Keratinocyte (primary cell): ENCODE measurements at regions not wholly inside any gene's neighbourhood (a gene's known extent, or its start where the extent isn't known, plus 50 kb on each side); places are given as distances from the start of the nearest gene placed in this dataset.
"Not testable (repeated sequence)": the region's sequence is repeated elsewhere in the genome, so short reads cannot be mapped to it uniquely, and the experiment has no call there.

Source experiments
- DNase-seq: peaks from one replicate; pipeline ENCODE4 v3.0.0-alpha.2; 2011; ENCODE audit warnings: low read depth, missing footprints, low spot score
- FAIRE-seq: peaks from 2 replicates; lab custom pipeline; 2011; peaks lifted over from hg19 to GRCh38; lab: Jason Lieb, UNC
- H2AFZ ChIP-seq: 2 replicates; pipeline ENCODE4 v1.6.0; 2012; ENCODE audit warnings: low read length, control low read depth, inconsistent platforms; ENCODE audit not compliant: control insufficient read depth
- H3K27ac ChIP-seq: 2 replicates; pipeline ENCODE4 v1.5.1; 2011; ENCODE audit warnings: low read length; ENCODE audit not compliant: control insufficient read depth, insufficient read depth
- H3K27me3 ChIP-seq: 3 replicates; pipeline ENCODE4 v1.6.0; 2011; ENCODE audit warnings: low read length; ENCODE audit not compliant: control insufficient read depth, insufficient read depth; ENCODE audit errors: extremely low read depth
- H3K36me3 ChIP-seq, 2 experiments: 2 replicates in 1 of 2; 3 replicates in 1 of 2; pipeline ENCODE4 v1.5.1; 2011; ENCODE audit warnings: low read length in 2 of 2, mild to moderate bottlenecking in 1 of 2; ENCODE audit not compliant: control insufficient read depth in 2 of 2, insufficient read depth in 2 of 2; ENCODE audit errors: extremely low read depth in 1 of 2
- H3K4me1 ChIP-seq: 3 replicates; pipeline ENCODE4 v1.5.1; 2011; ENCODE audit warnings: low read length; ENCODE audit not compliant: control insufficient read depth, insufficient read depth; ENCODE audit errors: extremely low read depth
- H3K4me2 ChIP-seq: 3 replicates; pipeline ENCODE4 v1.6.0; 2011; ENCODE audit warnings: low read depth, low read length; ENCODE audit not compliant: control insufficient read depth, insufficient read depth; ENCODE audit errors: extremely low read depth
- H3K4me3 ChIP-seq, 3 experiments: fragments of 200-600 bp in 1 of 3; sonication (generic) in 1 of 3; 2 replicates in 2 of 3; 3 replicates in 1 of 3; pipeline ENCODE4 v1.5.1; 2011 to 2016; ENCODE audit warnings: low read length in 3 of 3, mild to moderate bottlenecking in 3 of 3, control low read depth in 2 of 3, inconsistent platforms in 1 of 3, low read depth in 1 of 3, mixed read lengths in 1 of 3, mixed run types in 1 of 3, moderate library complexity in 1 of 3; ENCODE audit not compliant: control insufficient read depth in 2 of 3, insufficient read depth in 2 of 3; ENCODE audit errors: extremely low read depth in 1 of 3
- H3K79me2 ChIP-seq: 2 replicates; pipeline ENCODE4 v1.6.0; 2012; ENCODE audit warnings: low read length; ENCODE audit not compliant: control insufficient read depth, insufficient read depth
- H3K9ac ChIP-seq: 3 replicates; pipeline ENCODE4 v1.6.0; 2011; ENCODE audit warnings: low read length; ENCODE audit not compliant: control insufficient read depth, insufficient read depth; ENCODE audit errors: extremely low read depth
- H3K9me1 ChIP-seq: 3 replicates; pipeline ENCODE4 v1.6.0; 2011; ENCODE audit warnings: low read length; ENCODE audit not compliant: control insufficient read depth, insufficient read depth; ENCODE audit errors: extremely low read depth
- H3K9me3 ChIP-seq: 2 replicates; pipeline ENCODE4 v1.5.1; 2012; ENCODE audit warnings: low read depth, low read length; ENCODE audit not compliant: control insufficient read depth
- H4K20me1 ChIP-seq: 3 replicates; pipeline ENCODE4 v1.6.0; 2011; ENCODE audit warnings: low read length; ENCODE audit not compliant: control insufficient read depth, insufficient read depth; ENCODE audit errors: extremely low read depth
- EZH2 ChIP-seq: IDR thresholded peaks from one replicate; pipeline ENCODE4 v1.6.1; 2012; ENCODE audit warnings: inconsistent platforms, mild to moderate bottlenecking, low read length, moderate library complexity
- dilution Hi-C: fragments of 300-500 bp; cut with MboI; formaldehyde crosslinking; loops from one replicate; pipeline ENCODE4 v1.7.0; 2020; ENCODE audit warnings: low sequenced_read_pairs; ENCODE audit not compliant: extremely low pct_ligation_motif_present
- TF ChIP-seq, protein P1 (sequence below), 3 experiments: IDR thresholded peaks in 1 of 3; conservative IDR thresholded peaks in 1 of 3; optimal IDR thresholded peaks in 1 of 3; 2 replicates in 2 of 3; 3 replicates in 1 of 3; pipeline versions ENCODE3 to v1.5.1; 2011; ENCODE audit warnings: low read length in 3 of 3, mild to moderate bottlenecking in 3 of 3, moderate library complexity in 2 of 3, control low read depth in 1 of 3, inconsistent platforms in 1 of 3; ENCODE audit not compliant: insufficient read depth in 2 of 3; ENCODE audit errors: extremely low read depth in 1 of 3

DNA sequence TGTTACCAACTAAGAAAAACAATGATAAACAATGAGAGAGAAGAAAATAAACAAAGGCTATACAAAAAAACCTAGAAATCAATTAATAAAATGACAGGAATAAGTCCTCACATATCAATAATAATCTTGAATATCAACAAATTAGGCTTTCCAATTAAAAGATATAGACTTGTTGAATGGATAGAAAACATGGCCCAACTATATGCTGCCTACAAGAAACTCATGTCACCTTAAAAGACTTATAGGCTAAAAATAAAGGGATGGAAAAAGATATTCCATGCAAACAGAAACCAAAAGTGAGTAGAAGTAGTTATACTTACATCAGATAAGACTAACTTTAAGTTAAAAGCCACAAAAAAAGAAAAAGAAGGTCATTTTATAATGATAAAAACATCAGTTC lies 183.9 kb downstream of the MYRFL start:
- no peaks in the 10 kb centered on the region for H3K36me3 ChIP-seq
- no peaks in the 10 kb centered on the region for H3K9me3 ChIP-seq
- FAIRE-seq: no peak
- peaks cover 12% of the 10 kb centered on the region for H3K4me1 ChIP-seq
- no peak overlapping the region for H2AFZ ChIP-seq
- H3K27me3 ChIP-seq: no peaks in the 10 kb centered on the region
- TF ChIP-seq, protein P1, sequence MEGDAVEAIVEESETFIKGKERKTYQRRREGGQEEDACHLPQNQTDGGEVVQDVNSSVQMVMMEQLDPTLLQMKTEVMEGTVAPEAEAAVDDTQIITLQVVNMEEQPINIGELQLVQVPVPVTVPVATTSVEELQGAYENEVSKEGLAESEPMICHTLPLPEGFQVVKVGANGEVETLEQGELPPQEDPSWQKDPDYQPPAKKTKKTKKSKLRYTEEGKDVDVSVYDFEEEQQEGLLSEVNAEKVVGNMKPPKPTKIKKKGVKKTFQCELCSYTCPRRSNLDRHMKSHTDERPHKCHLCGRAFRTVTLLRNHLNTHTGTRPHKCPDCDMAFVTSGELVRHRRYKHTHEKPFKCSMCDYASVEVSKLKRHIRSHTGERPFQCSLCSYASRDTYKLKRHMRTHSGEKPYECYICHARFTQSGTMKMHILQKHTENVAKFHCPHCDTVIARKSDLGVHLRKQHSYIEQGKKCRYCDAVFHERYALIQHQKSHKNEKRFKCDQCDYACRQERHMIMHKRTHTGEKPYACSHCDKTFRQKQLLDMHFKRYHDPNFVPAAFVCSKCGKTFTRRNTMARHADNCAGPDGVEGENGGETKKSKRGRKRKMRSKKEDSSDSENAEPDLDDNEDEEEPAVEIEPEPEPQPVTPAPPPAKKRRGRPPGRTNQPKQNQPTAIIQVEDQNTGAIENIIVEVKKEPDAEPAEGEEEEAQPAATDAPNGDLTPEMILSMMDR (optimal IDR thresholded peaks at IDR 0.05 in 1 of 3, IDR thresholded peaks at IDR 0.05 in 1 of 3, conservative IDR thresholded peaks at IDR 0.05 in 1 of 3; ENCODE audit: extremely low read depth in 1 of 3, insufficient read depth in 2 of 3, low read length in 3 of 3): no peak
- no peak for TF ChIP-seq EZH2
- no peak overlapping the region for H3K27ac ChIP-seq
- no peak overlapping the region for H3K4me2 ChIP-seq
- no peak overlapping the region for H3K4me3 ChIP-seq
- no peaks in the 10 kb centered on the region for H3K79me2 ChIP-seq
- H4K20me1 ChIP-seq: no peaks in the 10 kb centered on the region
- peaks cover 2% of the 10 kb centered on the region for H3K9me1 ChIP-seq
- no peak overlapping the region for H3K9ac ChIP-seq
- dilution Hi-C loops: no loop called here
- DNase-seq: no peak

DNA sequence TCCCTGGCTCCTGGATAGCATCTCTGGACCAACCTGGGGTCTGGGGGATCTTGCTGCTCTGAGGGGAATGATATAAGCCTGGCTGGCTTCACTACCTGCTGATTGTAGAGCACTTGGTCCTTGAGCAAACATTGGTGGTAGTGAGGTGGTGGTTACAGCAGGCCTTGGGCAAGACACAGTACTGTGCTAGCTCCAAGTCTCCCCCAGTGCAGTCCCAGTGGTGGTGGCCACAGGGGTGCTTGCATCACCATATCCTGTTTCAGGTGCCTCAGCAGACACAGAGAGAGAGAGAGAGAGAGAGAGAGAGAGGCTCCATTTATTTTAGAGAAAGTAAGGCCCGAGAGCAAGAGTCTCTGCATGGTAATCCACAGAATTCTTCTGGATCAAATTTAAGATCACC lies 186.3 kb downstream of the MYRFL start:
- H3K27ac ChIP-seq: no peak overlapping the region
- FAIRE-seq (no peak), DNase-seq (no peak)
- H2AFZ ChIP-seq: no peak overlapping the region
- TF ChIP-seq EZH2: no peak
- TF ChIP-seq, protein P1 (optimal IDR thresholded peaks at IDR 0.05 in 1 of 3, IDR thresholded peaks at IDR 0.05 in 1 of 3, conservative IDR thresholded peaks at IDR 0.05 in 1 of 3; ENCODE audit: extremely low read depth in 1 of 3, insufficient read depth in 2 of 3, low read length in 3 of 3): no peak
- no peaks in the 10 kb centered on the region for H3K36me3 ChIP-seq
- no peak overlapping the region for H3K4me3 ChIP-seq
- H3K4me2 ChIP-seq: no peak overlapping the region
- no peaks in the 10 kb centered on the region for H4K20me1 ChIP-seq
- H3K9me3 ChIP-seq: no peaks in the 10 kb centered on the region
- no peaks in the 10 kb centered on the region for H3K9me1 ChIP-seq
- dilution Hi-C loops: no loop called here
- H3K27me3 ChIP-seq: no peaks in the 10 kb centered on the region
- H3K9ac ChIP-seq: no peak overlapping the region
- no peaks in the 10 kb centered on the region for H3K79me2 ChIP-seq
- peaks cover 12% of the 10 kb centered on the region for H3K4me1 ChIP-seq

DNA sequence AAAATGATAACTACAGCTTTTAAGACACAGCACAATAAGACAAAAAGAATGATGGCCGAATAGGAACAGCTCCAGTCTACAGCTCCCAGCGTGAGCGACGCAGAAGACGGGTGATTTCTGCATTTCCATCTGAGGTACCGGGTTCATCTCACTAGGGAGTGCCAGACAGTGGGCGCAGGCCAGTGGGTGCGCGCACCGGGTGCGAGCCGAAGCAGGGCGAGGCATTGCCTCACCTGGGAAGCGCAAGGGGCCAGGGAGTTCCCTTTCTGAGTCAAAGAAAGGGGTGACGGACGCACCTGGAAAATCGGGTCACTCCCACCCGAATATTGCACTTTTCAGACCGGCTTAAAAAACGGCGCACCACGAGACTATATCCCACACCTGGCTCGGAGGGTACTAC lies 188.0 kb downstream of the MYRFL start:
- DNase-seq, H3K9me1 ChIP-seq, FAIRE-seq, H3K9me3 ChIP-seq, H3K4me1 ChIP-seq, H3K79me2 ChIP-seq, dilution Hi-C loops, H4K20me1 ChIP-seq, H3K27me3 ChIP-seq, H3K36me3 ChIP-seq: not testable (repeated sequence)
- Histone ChIP-seq H3K9ac (peak overlapping the region; percentile 47), H3K4me2 (peak overlapping the region; percentile 76), H3K4me3 (peak overlapping the region in 2 of 3 experiments; percentile 1 to 45), H3K27ac (peak overlapping the region; percentile 71), H2AFZ (peak overlapping the region; percentile 40)
